IPS-18c (cell line): ENCODE measurements at regions not wholly inside any gene's neighbourhood (a gene's known extent, or its start where the extent isn't known, plus 50 kb on each side); places are given as distances from the start of the nearest gene placed in this dataset.
"Not testable (repeated sequence)": the region's sequence is repeated elsewhere in the genome, so short reads cannot be mapped to it uniquely, and the experiment has no call there.

ENCODE experiments used
- H3K4me3 ChIP-seq: 2 replicates; pipeline ENCODE4 v1.7.0; 2013; ENCODE audit warnings: low read depth, mild to moderate bottlenecking, low read length, moderate library complexity; ENCODE audit not compliant: insufficient read depth
- H3K9me3 ChIP-seq: one replicate; pipeline ENCODE4 v1.6.1; 2013; ENCODE audit warnings: mild to moderate bottlenecking, low read length, moderate library complexity; ENCODE audit not compliant: control insufficient read depth, insufficient read depth

GRCh38 chr13:18835754-18836153 lies 345.9 kb downstream of the TUBA3C start:
- not testable (repeated sequence) for H3K9me3 ChIP-seq

GRCh38 chr13:18824678-18825077 lies 356.9 kb downstream of the TUBA3C start:
- not testable (repeated sequence) for H3K9me3 ChIP-seq, H3K4me3 ChIP-seq

More at GRCh38 chr13:18835754-18836153, 345.9 kb downstream of the TUBA3C start:
- not testable (repeated sequence) for H3K4me3 ChIP-seq

DNA sequence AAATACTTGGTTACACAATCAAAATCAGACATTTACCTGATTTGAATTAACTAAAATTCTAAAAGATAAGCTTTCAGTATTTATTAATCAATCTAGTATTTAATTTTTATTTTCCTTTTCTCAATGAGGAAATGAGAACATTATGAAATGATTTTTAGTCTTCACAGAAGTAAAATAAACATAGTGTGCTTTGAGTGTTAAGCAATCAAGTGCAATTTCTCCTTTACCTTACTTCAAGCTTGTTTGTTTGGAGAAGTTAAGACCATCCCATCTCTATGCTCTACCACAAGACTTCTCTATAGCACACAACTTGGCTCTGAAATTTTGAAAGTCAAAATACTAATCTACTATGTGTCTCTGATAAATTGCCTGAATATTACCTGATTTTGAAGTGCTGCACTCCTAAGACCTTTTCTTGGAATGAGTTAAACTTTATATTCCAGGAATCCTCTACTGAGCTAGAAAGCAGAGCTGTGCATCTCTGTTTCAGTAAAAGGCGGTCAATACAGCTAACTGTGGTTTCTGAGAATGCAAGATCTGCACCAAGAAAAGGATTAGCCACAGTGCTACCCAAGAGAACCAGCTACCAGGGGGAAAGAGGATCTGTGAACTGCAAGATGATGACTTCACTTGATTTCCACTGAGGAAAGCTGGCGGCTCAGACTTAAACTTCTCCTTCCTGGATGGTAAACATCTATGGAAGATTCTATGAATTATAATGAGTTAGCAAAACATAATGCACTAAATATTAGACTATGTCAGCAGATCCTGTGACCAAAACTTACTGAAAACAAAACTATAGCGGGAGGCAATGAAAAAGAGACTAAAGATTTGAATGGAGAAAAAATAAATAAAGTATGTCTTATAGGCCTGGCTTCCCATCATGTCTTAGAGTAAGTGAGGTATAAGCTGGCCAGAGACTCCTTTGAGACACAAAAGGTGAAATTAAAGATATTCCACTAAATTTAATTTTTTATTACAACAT lies 358.7 kb downstream of the TUBA3C start:
- not testable (repeated sequence) for H3K9me3 ChIP-seq, H3K4me3 ChIP-seq

DNA sequence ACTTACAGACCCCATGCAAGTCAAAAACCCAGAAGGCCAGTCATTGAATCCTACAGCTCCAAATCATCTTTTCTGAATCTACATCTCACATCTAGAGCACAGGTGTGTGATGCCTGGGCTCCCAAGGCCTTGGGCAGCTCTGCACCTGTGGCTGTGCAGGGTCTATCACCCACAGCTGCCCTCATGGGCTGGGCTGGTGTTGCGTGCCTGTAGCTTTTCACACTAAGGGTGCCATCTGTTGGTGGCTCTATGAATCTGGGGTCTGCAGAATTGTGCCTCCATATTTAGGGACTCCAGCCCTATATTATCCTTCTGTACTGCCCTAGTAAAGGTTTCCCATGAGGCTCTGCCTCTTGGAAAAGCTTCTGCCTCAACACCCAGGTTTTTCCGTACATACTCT lies 407.6 kb downstream of the TUBA3C start:
- not testable (repeated sequence) for H3K4me3 ChIP-seq, H3K9me3 ChIP-seq

GRCh38 chr13:18741696-18742095 lies 439.9 kb downstream of the TUBA3C start:
- H3K9me3 ChIP-seq = peaks cover 19% of the 10 kb centered on the region
- not testable (repeated sequence) for H3K4me3 ChIP-seq

DNA sequence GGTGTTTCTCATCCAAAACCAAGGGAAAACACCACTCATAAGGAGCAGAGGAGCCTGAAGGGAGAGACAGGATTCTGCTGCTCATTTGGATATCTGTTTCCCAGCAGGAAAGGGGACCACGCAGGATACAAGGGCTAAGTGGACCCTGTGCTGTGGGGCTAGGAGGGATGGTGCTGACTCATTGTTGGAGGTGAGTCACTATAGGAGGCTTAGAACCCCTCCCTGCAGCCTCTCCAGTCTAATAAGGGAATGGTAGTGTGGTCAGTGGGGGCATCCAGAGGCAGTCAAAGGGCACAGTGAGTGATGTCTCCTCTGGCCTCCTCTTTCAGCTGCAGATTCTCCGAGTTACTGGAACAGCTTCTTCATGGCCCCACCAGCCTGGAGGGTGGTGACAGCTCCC lies 442.3 kb downstream of the TUBA3C start:
- H3K9me3 ChIP-seq = peaks cover 8% of the 10 kb centered on the region
- H3K4me3 ChIP-seq = no peak overlapping the region; the same call in 1 of the 2 replicates

DNA sequence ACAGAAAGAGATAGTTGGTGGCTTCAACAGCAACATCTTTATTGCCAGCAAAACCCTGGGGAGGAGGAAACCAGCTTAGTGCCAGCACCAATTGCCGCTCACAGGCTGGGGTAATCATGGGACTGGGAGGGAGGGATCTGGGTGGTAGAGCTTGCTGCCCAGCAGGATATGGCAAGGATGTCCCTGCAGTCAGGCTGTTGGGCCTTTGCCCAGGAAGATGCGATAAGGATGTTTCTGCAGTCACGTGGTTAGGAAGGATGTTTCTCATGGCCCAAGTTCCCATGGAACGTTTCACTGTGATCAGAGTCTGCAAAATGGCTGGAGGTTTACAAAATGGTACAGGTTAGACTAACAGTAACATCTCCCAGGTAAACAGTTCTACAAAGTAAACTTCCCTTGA lies 443.5 kb downstream of the TUBA3C start:
- not testable (repeated sequence) for H3K9me3 ChIP-seq

DNA sequence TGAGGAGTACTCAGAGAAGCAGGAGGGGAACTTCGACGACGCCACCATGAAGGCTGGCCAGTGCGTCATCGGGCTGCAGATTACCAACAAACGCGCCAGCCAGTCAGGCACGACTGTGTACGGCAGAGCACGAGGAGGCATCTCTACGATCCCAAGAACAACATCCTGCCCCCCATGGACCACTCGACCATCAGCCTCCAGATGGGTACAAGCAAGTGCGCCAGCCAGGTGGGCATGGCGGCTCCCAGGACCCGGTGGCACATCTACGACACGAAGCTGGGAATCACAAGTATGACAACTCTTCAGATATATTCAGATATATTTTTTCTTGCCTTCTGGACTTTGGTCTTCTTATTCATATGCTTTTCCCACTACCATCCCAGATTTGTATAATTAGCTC lies 454.5 kb downstream of the TUBA3C start:
- not testable (repeated sequence) for H3K4me3 ChIP-seq
- peaks cover 11% of the 10 kb centered on the region for H3K9me3 ChIP-seq

More for the DNA sequence above, 443.5 kb downstream of the TUBA3C start:
- H3K4me3 ChIP-seq = not testable (repeated sequence)

- peaks cover 11% of the 10 kb centered on the region for H3K9me3 ChIP-seq
- H3K4me3 ChIP-seq = not testable (repeated sequence)
These were observed 455.1 kb downstream of the TUBA3C start for GRCh38 chr13:18726524-18726923.

GRCh38 chr13:18725242-18725822 lies 456.3 kb downstream of the TUBA3C start:
- not testable (repeated sequence) for H3K4me3 ChIP-seq, H3K9me3 ChIP-seq

DNA sequence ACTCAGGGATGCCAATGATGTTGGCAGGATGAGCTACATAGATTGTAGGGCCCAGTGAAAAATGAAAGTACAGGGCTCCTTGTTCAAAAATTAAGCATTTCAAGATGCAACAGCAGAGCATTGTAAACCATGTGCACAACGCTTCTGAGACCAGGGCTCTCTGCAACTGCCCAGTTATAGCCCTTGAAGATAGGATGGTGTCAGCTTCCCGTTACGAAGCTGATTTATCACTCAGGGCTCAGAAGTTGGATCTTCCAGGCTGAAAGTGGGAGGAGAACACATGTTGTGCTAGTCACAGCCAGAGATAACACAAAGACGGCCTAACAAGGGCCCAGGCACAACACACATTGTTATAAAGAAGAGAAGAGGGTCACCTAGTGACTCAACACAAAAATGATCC lies 466.7 kb downstream of the TUBA3C start:
- Histone ChIP-seq H3K9me3 (peaks cover 11% of the 10 kb centered on the region), H3K4me3 (no peak overlapping the region)

- not testable (repeated sequence) for H3K4me3 ChIP-seq
- H3K9me3 ChIP-seq = peaks cover 11% of the 10 kb centered on the region
These were observed 471.0 kb downstream of the TUBA3C start for GRCh38 chr13:18710673-18711072.

GRCh38 chr13:18706538-18706937 lies 475.1 kb downstream of the TUBA3C start:
- H3K9me3 ChIP-seq, H3K4me3 ChIP-seq: not testable (repeated sequence)

GRCh38 chr13:18702464-18703247 lies 479.0 kb downstream of the TUBA3C start:
- H3K9me3 ChIP-seq = peaks cover 12% of the 10 kb centered on the region
- H3K4me3 ChIP-seq = not testable (repeated sequence)

GRCh38 chr13:18698332-18698731 lies 483.3 kb downstream of the TUBA3C start:
- not testable (repeated sequence) for H3K4me3 ChIP-seq
- H3K9me3 ChIP-seq = peaks cover 15% of the 10 kb centered on the region

- H3K4me3 ChIP-seq = not testable (repeated sequence)
- peaks cover 14% of the 10 kb centered on the region for H3K9me3 ChIP-seq
These were observed 483.8 kb downstream of the TUBA3C start for GRCh38 chr13:18697851-18698250.

DNA sequence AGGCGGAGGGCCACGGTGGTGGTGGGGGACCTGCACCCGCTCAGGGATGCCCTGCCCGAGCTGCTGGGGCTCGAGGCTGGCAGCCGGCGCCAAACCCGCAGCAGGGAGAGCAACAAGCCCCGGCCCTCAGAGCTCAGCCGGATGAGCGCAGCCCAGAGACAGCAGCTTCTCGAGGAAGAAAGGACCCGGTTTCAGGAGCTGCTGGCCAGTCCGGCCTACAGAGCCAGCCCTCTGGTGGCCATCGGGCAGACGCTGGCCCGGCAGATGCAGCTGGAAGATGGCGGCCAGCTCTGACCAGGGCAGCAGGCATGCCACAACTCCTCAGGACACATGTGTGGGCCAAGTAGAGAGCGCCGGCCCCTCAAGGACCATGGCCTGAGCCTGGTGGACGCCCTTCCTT lies 484.4 kb downstream of the TUBA3C start:
- H3K9me3 ChIP-seq = peaks cover 14% of the 10 kb centered on the region
- H3K4me3 ChIP-seq = not testable (repeated sequence)

- H3K4me3 ChIP-seq, H3K9me3 ChIP-seq: not testable (repeated sequence)
These were observed 504.2 kb downstream of the TUBA3C start for GRCh38 chr13:18677403-18677802.
